Caco-2 (cell line): ENCODE measurements at regions not wholly inside any gene's neighbourhood (a gene's known extent, or its start where the extent isn't known, plus 50 kb on each side); places are given as distances from the start of the nearest gene placed in this dataset.

Experiments used
- BruUV-seq: library from RNA; stranded (reverse); fragments of 400-500 nt; replicated peaks from 2 replicates; lab custom pipeline; 2021; lab: Mats Ljungman, UMichigan
- CTCF ChIA-PET: fragments of 300-600 bp; sonication (Branson Sonifier 250); formaldehyde crosslinking; loops from one replicate; lab custom pipeline; 2022; ENCODE audit warnings: antibody characterized with exemption; lab: Charles Lee
- POLR2A ChIA-PET: fragments of 300-600 bp; sonication (Branson Sonifier 250); formaldehyde crosslinking; loops from one replicate; lab custom pipeline; 2022; ENCODE audit warnings: antibody characterized with exemption; lab: Charles Lee
- DNase-seq, 2 experiments: peaks; one replicate each; pipeline versions ENCODE4 v3.0.0 to v3.0.0-alpha.2; 2020 to 2022
- H3K27me3 ChIP-seq: replicated peaks from 2 replicates; pipeline ENCODE4 v1.6.0; 2011; ENCODE audit warnings: low read length; ENCODE audit not compliant: control insufficient read depth, insufficient read depth
- H3K36me3 ChIP-seq: 2 replicates; pipeline ENCODE4 v1.5.1; 2011; ENCODE audit warnings: low read length; ENCODE audit not compliant: control insufficient read depth, insufficient read depth
- H3K4me1 ChIP-seq: fragments of 250-450 bp; sonication (Bioruptor Pico); 2 replicates; pipeline ENCODE4 v1.5.1; 2020; ENCODE audit warnings: mild to moderate bottlenecking
- H3K4me3 ChIP-seq: 2 replicates; pipeline ENCODE4 v1.5.1; 2011; ENCODE audit warnings: low read depth, mild to moderate bottlenecking, control low read depth, low read length
- H3K9me3 ChIP-seq: fragments of 250-450 bp; sonication (Bioruptor Pico); 2 replicates; pipeline ENCODE4 v1.5.1; 2020; ENCODE audit warnings: mild to moderate bottlenecking, moderate library complexity
- H3K27ac Mint-ChIP-seq: one replicate; pipeline ENCODE4 v1.8.0; 2022; ENCODE audit warnings: mixed read lengths; ENCODE audit not compliant: unreplicated experiment
- H3K27me3 Mint-ChIP-seq: one replicate; pipeline ENCODE4 v1.8.0; 2022; ENCODE audit warnings: mixed read lengths; ENCODE audit not compliant: insufficient read depth, unreplicated experiment
- H3K36me3 Mint-ChIP-seq: one replicate; pipeline ENCODE4 v1.8.0; 2022; ENCODE audit warnings: mild to moderate bottlenecking, mixed read lengths; ENCODE audit not compliant: insufficient read depth, unreplicated experiment
- H3K4me1 Mint-ChIP-seq: one replicate; pipeline ENCODE4 v1.8.0; 2022; ENCODE audit warnings: low read depth, mixed read lengths; ENCODE audit not compliant: unreplicated experiment
- H3K4me3 Mint-ChIP-seq: one replicate; pipeline ENCODE4 v1.8.0; 2022; ENCODE audit warnings: mild to moderate bottlenecking, moderate library complexity, mixed read lengths; ENCODE audit not compliant: unreplicated experiment
- H3K9me3 Mint-ChIP-seq: one replicate; pipeline ENCODE4 v1.8.0; 2022; ENCODE audit warnings: mixed read lengths; ENCODE audit not compliant: unreplicated experiment
- intact Hi-C: fragments of 100-400 bp; cut with micrococcal nuclease; formaldehyde crosslinking; loops from one replicate; pipeline ENCODE4 v1.10.0; 2022; ENCODE audit not compliant: unreplicated experiment
- TF ChIP-seq, protein P1 (sequence below), 2 experiments: fragments of 200-600 bp in 1 of 2; IDR thresholded peaks; 1 replicate in 1 of 2; 2 replicates in 1 of 2; pipeline versions ENCODE4 v1.5.1 to v1.8.0; 2011 to 2022; ENCODE audit warnings: antibody characterized with exemption in 1 of 2, control low read depth in 1 of 2, inconsistent platforms in 1 of 2, low read depth in 1 of 2, low read length in 1 of 2, mild to moderate bottlenecking in 1 of 2, moderate library complexity in 1 of 2; ENCODE audit not compliant: insufficient read depth in 1 of 2, severe bottlenecking in 1 of 2, unreplicated experiment in 1 of 2

DNA sequence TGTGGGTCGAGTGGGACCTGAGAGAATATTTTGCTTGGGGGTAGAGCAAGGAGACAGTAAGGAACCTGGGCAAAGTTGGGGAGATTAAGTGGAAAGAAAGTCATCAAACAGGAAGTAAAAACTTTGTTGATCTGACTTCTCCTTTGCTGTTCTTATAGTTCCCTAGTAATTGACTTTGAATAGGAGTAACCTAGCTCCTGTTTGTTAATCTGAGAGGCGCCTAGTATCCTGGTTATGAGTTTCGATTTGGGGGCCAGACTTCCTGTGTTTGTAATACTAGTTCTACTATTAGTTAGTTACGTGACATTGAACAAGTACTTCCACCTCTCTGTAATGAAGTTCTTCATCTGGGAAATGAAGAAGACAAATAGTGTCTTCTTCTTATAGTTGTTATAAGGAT is 99.1 kb downstream of the ZNF365 start:
- no TSS peak for BruUV-seq
- intact Hi-C loops: no loop called here

DNA sequence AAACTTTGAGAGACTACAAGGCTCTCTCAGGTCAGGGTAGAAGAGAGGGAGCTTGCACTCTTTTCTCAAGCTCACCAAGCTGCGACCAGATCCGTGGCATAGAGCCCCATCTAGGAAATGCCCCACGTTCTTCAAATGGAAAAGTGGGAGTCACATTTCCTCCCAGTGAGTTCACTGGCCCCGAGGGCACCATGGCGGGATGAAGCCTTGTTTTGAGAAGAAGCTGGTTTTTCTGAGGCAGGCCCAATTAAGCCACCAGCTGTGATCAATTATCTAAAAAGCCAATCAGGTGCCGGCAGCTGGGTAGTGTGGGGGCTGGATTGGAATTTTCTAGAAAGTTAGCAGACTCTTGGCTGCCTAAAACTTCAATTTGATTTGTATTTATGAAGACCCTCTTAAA is 101.4 kb downstream of the ZNF365 start:
- TF ChIP-seq, protein P1, sequence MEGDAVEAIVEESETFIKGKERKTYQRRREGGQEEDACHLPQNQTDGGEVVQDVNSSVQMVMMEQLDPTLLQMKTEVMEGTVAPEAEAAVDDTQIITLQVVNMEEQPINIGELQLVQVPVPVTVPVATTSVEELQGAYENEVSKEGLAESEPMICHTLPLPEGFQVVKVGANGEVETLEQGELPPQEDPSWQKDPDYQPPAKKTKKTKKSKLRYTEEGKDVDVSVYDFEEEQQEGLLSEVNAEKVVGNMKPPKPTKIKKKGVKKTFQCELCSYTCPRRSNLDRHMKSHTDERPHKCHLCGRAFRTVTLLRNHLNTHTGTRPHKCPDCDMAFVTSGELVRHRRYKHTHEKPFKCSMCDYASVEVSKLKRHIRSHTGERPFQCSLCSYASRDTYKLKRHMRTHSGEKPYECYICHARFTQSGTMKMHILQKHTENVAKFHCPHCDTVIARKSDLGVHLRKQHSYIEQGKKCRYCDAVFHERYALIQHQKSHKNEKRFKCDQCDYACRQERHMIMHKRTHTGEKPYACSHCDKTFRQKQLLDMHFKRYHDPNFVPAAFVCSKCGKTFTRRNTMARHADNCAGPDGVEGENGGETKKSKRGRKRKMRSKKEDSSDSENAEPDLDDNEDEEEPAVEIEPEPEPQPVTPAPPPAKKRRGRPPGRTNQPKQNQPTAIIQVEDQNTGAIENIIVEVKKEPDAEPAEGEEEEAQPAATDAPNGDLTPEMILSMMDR (IDR thresholded peaks at IDR 0.05; ENCODE audit: insufficient read depth in 1 of 2, low read depth in 1 of 2, low read length in 1 of 2, severe bottlenecking in 1 of 2, unreplicated experiment in 1 of 2): no peak
- no peaks in the 10 kb centered on the region for H3K27me3 ChIP-seq
- no peaks in the 10 kb centered on the region for H3K9me3 Mint-ChIP-seq
- intact Hi-C loops: no loop called here
- H3K36me3 Mint-ChIP-seq: no peaks in the 10 kb centered on the region
- no peak for DNase-seq
- no peaks in the 10 kb centered on the region for H3K4me1 ChIP-seq
- no TSS peak for BruUV-seq
- no peaks in the 10 kb centered on the region for H3K36me3 ChIP-seq
- no peak overlapping the region for H3K4me3 ChIP-seq
- H3K9me3 ChIP-seq: no peaks in the 10 kb centered on the region
- no peak overlapping the region for H3K4me3 Mint-ChIP-seq
- ChIA-PET CTCF (no interaction called here), POLR2A (no interaction called here)
- peaks cover 23% of the 10 kb centered on the region for H3K27me3 Mint-ChIP-seq
- no peaks in the 10 kb centered on the region for H3K4me1 Mint-ChIP-seq
- no peak overlapping the region for H3K27ac Mint-ChIP-seq

More for the DNA sequence above, 99.1 kb downstream of the ZNF365 start:
- Histone ChIP-seq H3K27me3 (no peaks in the 10 kb centered on the region), H3K36me3 (no peaks in the 10 kb centered on the region), H3K9me3 (no peaks in the 10 kb centered on the region), H3K4me3 (no peak overlapping the region), H3K4me1 (no peaks in the 10 kb centered on the region)
- TF ChIP-seq, protein P1 (IDR thresholded peaks at IDR 0.05; ENCODE audit: insufficient read depth in 1 of 2, low read depth in 1 of 2, low read length in 1 of 2, severe bottlenecking in 1 of 2, unreplicated experiment in 1 of 2): no peak
- H3K27ac Mint-ChIP-seq: no peak overlapping the region
- no peaks in the 10 kb centered on the region for H3K4me1 Mint-ChIP-seq
- no peak for DNase-seq
- no peak overlapping the region for H3K4me3 Mint-ChIP-seq
- H3K9me3 Mint-ChIP-seq: no peaks in the 10 kb centered on the region
- CTCF ChIA-PET: no interaction called here
- H3K27me3 Mint-ChIP-seq: peaks cover 20% of the 10 kb centered on the region
- POLR2A ChIA-PET: no interaction called here
- no peaks in the 10 kb centered on the region for H3K36me3 Mint-ChIP-seq

DNA sequence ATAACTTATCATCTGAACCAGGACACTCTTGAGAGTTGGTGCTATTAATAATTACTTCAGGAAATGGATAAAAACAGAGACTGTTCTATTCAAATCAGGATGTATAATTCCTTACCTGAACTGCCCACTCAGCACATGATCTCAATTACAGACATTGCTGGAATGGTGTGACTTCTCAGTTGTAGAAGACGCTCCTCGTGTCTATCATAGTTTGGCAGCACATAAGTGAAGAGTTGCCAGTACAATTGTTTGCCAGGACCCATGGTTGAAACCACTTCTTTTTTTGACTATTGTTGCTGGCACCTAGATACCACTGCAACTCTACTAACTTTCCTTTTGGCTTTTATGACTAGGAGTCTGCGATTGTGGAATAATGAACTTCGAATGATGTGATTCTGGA is 105.4 kb downstream of the ZNF365 start:
- no TSS peak for BruUV-seq
- no peaks in the 10 kb centered on the region for H3K27me3 ChIP-seq
- no peaks in the 10 kb centered on the region for H3K9me3 ChIP-seq
- no peaks in the 10 kb centered on the region for H3K36me3 ChIP-seq
- no peak overlapping the region for H3K27ac Mint-ChIP-seq
- no peaks in the 10 kb centered on the region for H3K4me1 ChIP-seq
- no peaks in the 10 kb centered on the region for H3K36me3 Mint-ChIP-seq
- ChIA-PET POLR2A (no interaction called here), CTCF (no interaction called here)
- no peak overlapping the region for H3K4me3 Mint-ChIP-seq
- DNase-seq: no peak
- H3K4me1 Mint-ChIP-seq: no peaks in the 10 kb centered on the region
- H3K9me3 Mint-ChIP-seq: no peaks in the 10 kb centered on the region
- H3K27me3 Mint-ChIP-seq: peaks cover 9% of the 10 kb centered on the region
- TF ChIP-seq, protein P1 (IDR thresholded peaks at IDR 0.05; ENCODE audit: insufficient read depth in 1 of 2, low read depth in 1 of 2, low read length in 1 of 2, severe bottlenecking in 1 of 2, unreplicated experiment in 1 of 2): no peak
- H3K4me3 ChIP-seq: no peak overlapping the region
- intact Hi-C loops: no loop called here
